IMR-90 (cell line): ENCODE measurements at regions not wholly inside any gene's neighbourhood (a gene's known extent, or its start where the extent isn't known, plus 50 kb on each side); places are given as distances from the start of the nearest gene placed in this dataset.

ENCODE experiments used
- MAZ ChIP-seq: IDR thresholded peaks from 2 replicates; pipeline ENCODE4 v1.6.1; 2012; ENCODE audit warnings: low read depth, mild to moderate bottlenecking, low read length, improper control_type of control experiment, moderate library complexity, borderline replicate concordance
- MXI1 ChIP-seq: IDR thresholded peaks from 2 replicates; pipeline ENCODE4 v1.6.1; 2012; ENCODE audit warnings: low read depth, mild to moderate bottlenecking, low read length, moderate library complexity, borderline replicate concordance
- POLR2A ChIP-seq: IDR thresholded peaks from 2 replicates; pipeline ENCODE4 v1.6.1; 2012; ENCODE audit warnings: mild to moderate bottlenecking, low read depth, low read length
- RAD21 ChIP-seq: IDR thresholded peaks from 2 replicates; pipeline ENCODE4 v1.6.1; 2012; ENCODE audit warnings: low read length, improper control_type of control experiment
- RFX5 ChIP-seq: IDR thresholded peaks from 2 replicates; pipeline ENCODE4 v1.8.0; 2012; ENCODE audit warnings: low read depth, mild to moderate bottlenecking, low read length, moderate library complexity
- SMC3 ChIP-seq: fragments of 150-350 bp; IDR thresholded peaks from 2 replicates; pipeline ENCODE4 v1.6.1; 2016; ENCODE audit warnings: low read depth, mild to moderate bottlenecking, antibody characterized with exemption, low read length, moderate library complexity
- TF ChIP-seq, protein P1 (sequence below): conservative IDR thresholded peaks from 2 replicates; pipeline ENCODE4 v1.5.1; 2012; ENCODE audit warnings: mild to moderate bottlenecking, low read depth, low read length, improper control_type of control experiment
- TF ChIP-seq, protein P2 (sequence below): fragments of 150-350 bp; IDR thresholded peaks from 2 replicates; pipeline ENCODE4 v1.6.1; 2017; ENCODE audit warnings: mild to moderate bottlenecking, antibody characterized with exemption, low read length, low read depth

DNA sequence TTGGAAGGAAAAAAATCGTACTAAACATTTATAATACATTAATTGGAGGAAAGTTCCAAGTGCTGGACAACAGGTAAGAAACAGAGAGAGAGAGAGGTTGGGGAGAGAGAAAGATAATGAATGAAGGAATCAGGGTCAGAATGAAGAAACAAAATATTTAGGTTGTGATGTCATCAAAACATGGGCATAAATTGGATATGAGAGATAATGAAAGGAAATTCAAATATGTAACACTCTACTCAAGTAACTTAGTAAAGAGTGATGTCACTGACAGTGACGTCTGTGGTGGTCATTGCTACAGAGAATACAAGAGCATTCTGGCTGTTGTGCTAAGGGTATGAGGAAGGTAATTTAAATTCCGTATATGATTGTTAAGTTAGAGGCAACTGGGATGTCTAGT is 543.4 kb upstream of the COX7C start:
- no peak for TF ChIP-seq SMC3
- TF ChIP-seq, protein P1, sequence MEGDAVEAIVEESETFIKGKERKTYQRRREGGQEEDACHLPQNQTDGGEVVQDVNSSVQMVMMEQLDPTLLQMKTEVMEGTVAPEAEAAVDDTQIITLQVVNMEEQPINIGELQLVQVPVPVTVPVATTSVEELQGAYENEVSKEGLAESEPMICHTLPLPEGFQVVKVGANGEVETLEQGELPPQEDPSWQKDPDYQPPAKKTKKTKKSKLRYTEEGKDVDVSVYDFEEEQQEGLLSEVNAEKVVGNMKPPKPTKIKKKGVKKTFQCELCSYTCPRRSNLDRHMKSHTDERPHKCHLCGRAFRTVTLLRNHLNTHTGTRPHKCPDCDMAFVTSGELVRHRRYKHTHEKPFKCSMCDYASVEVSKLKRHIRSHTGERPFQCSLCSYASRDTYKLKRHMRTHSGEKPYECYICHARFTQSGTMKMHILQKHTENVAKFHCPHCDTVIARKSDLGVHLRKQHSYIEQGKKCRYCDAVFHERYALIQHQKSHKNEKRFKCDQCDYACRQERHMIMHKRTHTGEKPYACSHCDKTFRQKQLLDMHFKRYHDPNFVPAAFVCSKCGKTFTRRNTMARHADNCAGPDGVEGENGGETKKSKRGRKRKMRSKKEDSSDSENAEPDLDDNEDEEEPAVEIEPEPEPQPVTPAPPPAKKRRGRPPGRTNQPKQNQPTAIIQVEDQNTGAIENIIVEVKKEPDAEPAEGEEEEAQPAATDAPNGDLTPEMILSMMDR, result no peak
- no peak for TF ChIP-seq MAZ
- TF ChIP-seq RFX5, result no peak
- TF ChIP-seq, protein P2, sequence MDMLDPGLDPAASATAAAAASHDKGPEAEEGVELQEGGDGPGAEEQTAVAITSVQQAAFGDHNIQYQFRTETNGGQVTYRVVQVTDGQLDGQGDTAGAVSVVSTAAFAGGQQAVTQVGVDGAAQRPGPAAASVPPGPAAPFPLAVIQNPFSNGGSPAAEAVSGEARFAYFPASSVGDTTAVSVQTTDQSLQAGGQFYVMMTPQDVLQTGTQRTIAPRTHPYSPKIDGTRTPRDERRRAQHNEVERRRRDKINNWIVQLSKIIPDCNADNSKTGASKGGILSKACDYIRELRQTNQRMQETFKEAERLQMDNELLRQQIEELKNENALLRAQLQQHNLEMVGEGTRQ, result no peak
- TF ChIP-seq RAD21, result no peak
- TF ChIP-seq POLR2A, result no peak
- no peak for TF ChIP-seq MXI1
